ENCODE measurements at regions not wholly inside any gene's neighbourhood (a gene's known extent, or its start where the extent isn't known, plus 50 kb on each side); places are given as distances from the start of the nearest gene placed in this dataset.

- TF ChIP-seq EZH2phosphoT487 (IDR thresholded peaks at IDR 0.05; ENCODE audit: insufficient read depth, low read depth) (no peak), EZH2 (IDR thresholded peaks at IDR 0.05; ENCODE audit: insufficient read depth, poor library complexity, severe bottlenecking) (no peak)
These were observed 78.2 kb downstream of the TMPRSS5 start for GRCh38 chr11:113627946-113628345.

All from GM23248 (cell line).